GM18907 (cell line): ENCODE measurements at regions not wholly inside any gene's neighbourhood (a gene's known extent, or its start where the extent isn't known, plus 50 kb on each side); places are given as distances from the start of the nearest gene placed in this dataset.

Experiments used
- ATAC-seq: cut with Tn5 transposase; IDR thresholded peaks from one replicate; pipeline ENCODE4 v1.9.1; 2021; ENCODE audit warnings: mild to moderate bottlenecking, moderate library complexity; ENCODE audit not compliant: unreplicated experiment

- ATAC-seq = no peak
Measured at GRCh38 chr9:1907465-1907864, 107.7 kb upstream of the SMARCA2 start.

GRCh38 chr9:1909322-1909721, 105.8 kb upstream of the SMARCA2 start:
- ATAC-seq = no peak

DNA sequence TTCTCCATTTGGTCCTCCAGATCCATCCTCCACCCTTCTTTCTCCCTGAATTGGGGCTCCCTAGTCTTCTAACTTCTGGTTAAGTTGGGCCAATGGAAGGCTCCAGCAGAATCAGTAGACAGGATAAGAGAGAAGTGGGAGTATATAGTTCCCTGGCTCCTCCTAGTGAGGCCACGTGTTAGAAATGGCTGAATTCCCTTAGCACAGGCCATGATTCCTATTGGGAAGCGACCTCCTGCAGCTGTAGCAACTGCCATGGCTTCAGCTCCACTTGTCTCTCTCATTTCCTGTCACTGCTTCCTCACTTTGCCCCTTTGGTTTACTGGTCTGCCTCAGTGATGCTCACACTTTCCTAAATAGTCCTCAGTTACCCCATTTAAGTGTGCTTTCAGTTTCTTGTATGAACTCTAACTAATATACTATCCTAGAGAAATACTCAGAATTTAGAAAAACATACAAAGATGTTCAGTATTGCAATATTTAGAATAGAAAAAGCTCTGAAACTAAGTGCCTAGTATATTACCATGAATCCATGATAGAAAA, 104.8 kb upstream of the SMARCA2 start:
- ATAC-seq = no peak

DNA sequence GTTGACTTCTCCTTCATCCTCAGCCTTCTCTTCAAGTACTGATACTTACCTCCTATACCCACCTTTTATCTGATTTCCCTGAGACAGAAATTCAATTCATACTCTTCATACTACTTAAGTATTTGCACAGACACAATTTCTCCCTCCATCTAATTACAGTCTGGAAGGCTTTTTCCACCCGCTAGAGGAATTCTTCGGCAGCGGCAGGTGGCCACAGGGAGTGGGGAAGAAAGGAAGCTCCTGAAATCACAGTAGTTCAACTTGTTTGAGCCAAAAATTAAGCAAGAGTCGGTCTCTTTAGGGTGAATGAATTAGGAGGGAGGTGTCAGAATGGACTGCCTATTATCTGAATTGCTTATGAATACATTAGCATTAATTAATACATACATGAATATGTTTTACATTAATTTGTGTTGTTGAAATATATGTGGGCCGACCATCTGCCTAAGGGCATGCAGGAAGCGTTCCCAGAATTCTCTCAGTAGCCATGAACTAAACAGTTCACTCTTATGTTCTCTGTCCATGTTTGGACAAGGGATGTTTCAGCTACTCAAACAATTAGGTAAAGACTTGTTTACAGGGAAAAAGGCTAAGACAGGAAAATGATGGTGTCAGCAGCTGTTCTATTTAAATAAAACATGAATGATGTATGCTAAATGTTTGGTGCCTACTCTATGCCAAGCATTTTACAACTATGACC, 101.4 kb upstream of the SMARCA2 start:
- no peak for ATAC-seq

GRCh38 chr9:1916095-1916494, 99.1 kb upstream of the SMARCA2 start:
- no peak for ATAC-seq

DNA sequence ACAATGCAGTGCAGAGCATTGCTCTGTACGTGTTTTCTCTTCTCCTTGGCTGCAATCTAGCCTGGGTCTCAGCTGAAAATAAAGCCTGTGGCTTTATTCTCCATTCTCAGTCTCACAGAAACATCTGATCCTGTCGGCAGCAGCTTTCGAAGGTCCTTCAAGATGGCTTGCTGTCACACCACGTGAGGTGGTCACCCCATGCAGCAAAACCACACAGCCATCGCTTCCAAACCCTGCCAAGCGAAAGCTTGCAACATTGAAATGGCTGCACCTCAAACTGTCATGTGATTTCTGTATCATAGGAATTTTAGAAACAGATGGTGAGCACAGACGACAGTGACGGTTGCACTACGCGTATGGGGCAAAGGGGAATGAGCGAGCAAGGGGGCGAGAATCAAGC, 98.5 kb upstream of the SMARCA2 start:
- no peak for ATAC-seq

GRCh38 chr9:1917396-1917935, 97.7 kb upstream of the SMARCA2 start:
- no peak for ATAC-seq

DNA sequence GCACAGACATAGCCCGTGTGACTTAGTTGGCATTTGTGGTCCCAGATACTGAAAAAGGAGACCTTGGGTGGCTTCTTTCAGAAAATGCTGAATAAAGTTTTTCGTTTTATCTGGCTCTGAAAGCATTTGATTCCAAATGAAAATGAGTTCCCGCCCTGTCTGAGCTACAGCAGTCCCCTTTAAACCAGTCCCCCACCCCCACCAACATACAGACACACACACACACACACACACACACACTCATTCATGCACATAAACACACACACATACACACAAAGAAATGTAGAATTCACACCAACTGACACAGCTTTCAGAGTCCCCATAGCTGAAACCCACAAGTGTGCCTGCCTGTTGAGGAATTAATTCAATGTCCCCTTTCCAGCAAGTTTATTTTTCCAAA, 97.0 kb upstream of the SMARCA2 start:
- ATAC-seq = no peak

GRCh38 chr9:1918622-1919021, 96.5 kb upstream of the SMARCA2 start:
- ATAC-seq = no peak

DNA sequence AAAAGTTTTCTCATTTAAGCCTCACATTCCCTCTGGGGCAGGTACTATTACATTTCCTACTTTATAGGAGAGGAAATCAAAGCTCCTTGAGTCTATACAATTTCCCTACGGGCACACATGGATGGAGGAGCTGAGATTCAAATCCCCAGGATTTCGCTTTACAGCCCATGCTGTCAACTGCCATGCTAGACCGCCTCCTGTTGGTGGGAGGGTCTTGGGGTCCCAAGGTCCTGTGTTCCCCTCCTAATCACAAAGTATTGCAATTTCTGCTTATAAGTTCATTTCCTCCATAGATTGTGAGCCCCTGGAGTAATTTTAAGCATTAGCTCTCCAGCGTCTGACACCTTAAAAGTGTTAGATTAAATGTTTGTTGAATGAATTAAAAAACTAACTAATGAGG, 95.9 kb upstream of the SMARCA2 start:
- ATAC-seq = no peak

DNA sequence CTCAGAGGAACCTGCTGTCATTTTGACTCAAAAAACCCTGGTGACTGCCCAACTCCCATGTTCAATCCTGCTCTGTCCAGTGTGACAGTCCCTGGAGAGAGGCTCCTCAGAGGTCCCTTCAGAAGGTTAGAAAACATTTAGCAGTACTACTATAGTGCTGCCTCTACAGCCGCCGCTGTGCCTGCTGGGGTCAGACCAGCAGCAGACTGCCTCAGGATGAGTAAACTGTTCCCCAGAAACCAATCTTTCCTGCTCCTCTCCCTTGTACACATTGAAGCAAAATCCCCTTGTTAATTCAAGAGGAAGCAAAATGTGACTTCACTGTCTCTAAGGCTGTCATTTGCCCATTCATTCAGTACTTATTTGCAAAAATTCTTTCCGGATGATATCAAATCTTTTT, 94.8 kb upstream of the SMARCA2 start:
- no peak for ATAC-seq

DNA sequence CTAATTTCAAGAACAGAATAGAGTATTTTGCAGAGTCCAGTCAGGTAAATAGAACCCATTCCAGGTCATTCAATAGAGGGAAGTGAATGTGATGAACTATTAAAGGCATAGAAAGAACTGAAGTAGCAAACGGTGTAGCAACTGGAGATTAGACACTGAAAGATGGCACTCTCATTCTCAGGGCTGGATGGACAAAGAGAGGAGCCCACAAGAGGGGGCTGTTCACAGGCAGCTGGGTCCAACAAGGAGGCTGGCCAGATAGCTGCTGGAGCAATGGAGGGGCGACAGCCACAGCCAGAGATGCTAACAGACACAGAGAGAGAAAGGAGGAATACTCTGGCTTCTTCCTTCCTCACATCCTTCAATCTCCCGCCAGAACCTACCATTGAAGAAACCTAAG, 93.1 kb upstream of the SMARCA2 start:
- no peak for ATAC-seq

GRCh38 chr9:1927546-1927945, 87.6 kb upstream of the SMARCA2 start:
- ATAC-seq = no peak

GRCh38 chr9:1929134-1929533, 86.0 kb upstream of the SMARCA2 start:
- ATAC-seq = no peak

- peak; percentile 68 for ATAC-seq
Measured at GRCh38 chr9:1929722-1930244, 85.4 kb upstream of the SMARCA2 start.

- peak; percentile 64 for ATAC-seq
Measured at GRCh38 chr9:1930245-1930736, 84.9 kb upstream of the SMARCA2 start.

- ATAC-seq = peak; percentile 31
Measured at GRCh38 chr9:1938135-1938534, 77.0 kb upstream of the SMARCA2 start.

DNA sequence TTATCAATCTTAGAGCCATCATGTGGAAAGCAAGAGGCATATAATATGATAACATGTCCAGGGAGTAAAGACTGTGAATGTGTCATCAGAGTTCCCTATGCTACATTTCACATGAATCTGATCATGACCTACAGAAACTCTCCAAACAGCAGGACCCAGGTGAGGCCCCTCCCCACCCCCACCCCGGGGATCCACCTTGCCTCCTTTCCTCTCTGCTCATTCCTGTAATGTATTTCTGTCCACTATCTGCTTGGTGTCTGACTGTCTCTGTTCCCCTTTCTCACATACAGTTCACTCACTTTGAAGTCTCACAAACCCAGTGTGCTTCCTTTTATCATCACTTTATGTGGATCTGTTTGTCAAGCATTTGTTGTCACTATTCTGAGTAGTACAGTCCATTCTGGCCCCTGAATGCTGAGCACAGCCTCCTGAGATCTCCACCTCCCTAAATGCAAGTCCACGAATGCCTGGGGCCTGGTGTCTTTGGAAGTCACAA, 76.4 kb upstream of the SMARCA2 start:
- peak; percentile 62 for ATAC-seq

GRCh38 chr9:1939466-1939865, 75.7 kb upstream of the SMARCA2 start:
- ATAC-seq = peak; percentile 43

DNA sequence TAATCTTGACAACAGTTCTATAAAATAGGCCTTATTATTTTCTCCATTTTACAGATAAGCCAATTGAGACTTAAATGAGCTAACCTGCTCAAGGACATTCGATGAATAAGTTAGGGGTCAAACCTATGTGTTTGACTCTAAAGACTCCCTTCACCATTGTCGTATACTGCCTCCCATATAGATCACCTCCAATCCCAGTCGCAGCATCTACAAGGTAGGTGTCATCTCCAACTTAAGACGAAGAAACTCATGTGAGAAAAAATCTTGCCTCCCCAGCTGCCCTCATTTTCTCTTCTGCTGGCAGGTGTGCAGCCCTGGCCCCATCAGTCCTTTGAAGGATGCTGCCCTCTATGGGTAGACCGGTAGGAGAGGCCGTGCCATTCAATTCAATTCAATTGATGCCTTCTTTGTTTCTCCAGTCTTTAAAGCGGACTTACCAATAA, 75.2 kb upstream of the SMARCA2 start:
- ATAC-seq = peak; percentile 86

GRCh38 chr9:1941989-1942388, 73.2 kb upstream of the SMARCA2 start:
- no peak for ATAC-seq
